Anterior cingulate cortex (tissue), 58 donors: ENCODE measurements at regions not wholly inside any gene's neighbourhood (a gene's known extent, or its start where the extent isn't known, plus 50 kb on each side); places are given as distances from the start of the nearest gene placed in this dataset.
"Not testable (repeated sequence)": the region's sequence is repeated elsewhere in the genome, so short reads cannot be mapped to it uniquely, and the experiment has no call there.

Experiments used
- DNase-seq, 58 donors: peaks; one replicate each; lab custom pipeline; 2025; lab: John Stamatoyannopoulos, UW

GRCh38 chr18:35864916-35865315 lies 107.6 kb upstream of the RMP24 start:
- no peak for DNase-seq

DNA sequence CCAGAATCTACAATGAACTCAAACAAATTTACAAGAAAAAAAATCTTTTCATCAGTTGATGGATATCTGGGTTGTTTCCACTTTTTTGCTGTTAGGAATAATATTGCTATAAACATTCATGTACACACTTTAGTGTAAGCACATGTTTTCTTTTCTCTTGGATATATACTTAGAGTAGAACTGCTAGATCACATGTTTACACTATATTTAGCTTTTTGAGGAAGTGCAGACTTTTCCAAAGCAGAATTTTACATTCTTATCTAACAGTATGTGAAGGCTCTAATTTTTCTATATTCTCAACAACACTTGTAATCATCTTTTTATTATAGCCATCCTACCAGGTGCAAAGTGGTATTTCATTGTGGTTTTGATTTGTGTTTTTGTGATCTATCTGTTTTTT lies 103.6 kb upstream of the RMP24 start:
- DNase-seq = no peak

GRCh38 chr18:35871337-35871736 lies 101.1 kb upstream of the RMP24 start:
- DNase-seq = no peak

DNA sequence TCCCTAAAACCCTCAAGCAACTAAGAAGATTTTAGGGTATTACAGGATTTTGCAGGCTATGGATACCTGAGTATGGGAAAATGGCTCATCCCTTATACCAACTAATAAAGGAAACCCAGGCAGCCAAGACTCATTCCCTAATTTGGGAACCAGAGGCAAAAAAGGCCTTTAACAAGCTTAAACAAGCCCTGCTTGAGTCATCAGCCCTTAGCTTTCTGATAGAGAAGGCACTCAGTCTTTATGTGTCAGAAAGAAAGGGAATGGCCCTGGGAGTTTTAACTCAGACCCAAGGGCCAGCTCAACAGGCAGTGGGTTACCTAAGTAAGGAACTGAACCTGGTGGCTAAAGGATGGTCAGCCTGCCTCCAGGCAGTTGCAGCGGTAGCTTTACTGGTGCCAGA lies 96.9 kb upstream of the RMP24 start:
- no peak for DNase-seq

- DNase-seq = no peak
Observed at GRCh38 chr18:35876243-35876642, 96.2 kb upstream of the RMP24 start.

GRCh38 chr18:35880788-35881455 lies 91.6 kb upstream of the RMP24 start:
- DNase-seq = no peak

DNA sequence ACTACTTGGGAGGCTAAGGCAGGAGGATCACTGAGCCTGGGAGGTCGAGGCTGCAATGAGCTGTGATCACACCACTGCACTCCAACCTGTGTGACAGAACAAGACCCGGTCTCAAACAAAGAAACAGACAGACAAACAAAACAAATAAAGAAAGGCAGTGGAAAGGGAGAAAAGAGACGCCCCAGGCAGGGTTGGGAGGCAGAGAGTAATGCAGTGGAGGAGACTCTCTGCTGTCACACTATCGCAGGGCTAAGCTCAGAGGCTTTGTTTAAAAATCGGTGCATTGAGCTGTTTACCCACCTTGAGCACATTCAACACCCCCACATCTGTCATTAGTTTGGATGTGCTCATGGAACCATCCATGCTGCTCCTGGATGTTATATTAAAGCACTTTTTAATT lies 84.2 kb upstream of the RMP24 start:
- no peak for DNase-seq

GRCh38 chr18:35889677-35890076 lies 82.8 kb upstream of the RMP24 start:
- DNase-seq = peak in 2 of 58 donors; percentile 23 to 32

- DNase-seq = no peak
Observed at GRCh38 chr18:35890323-35890722, 82.2 kb upstream of the RMP24 start.

GRCh38 chr18:35892118-35892517 lies 80.4 kb upstream of the RMP24 start:
- DNase-seq = no peak

GRCh38 chr18:35897481-35897880 lies 75.0 kb upstream of the RMP24 start:
- not testable (repeated sequence) for DNase-seq

- DNase-seq = no peak
Observed at GRCh38 chr18:35904389-35905037, 68.0 kb upstream of the RMP24 start.

DNA sequence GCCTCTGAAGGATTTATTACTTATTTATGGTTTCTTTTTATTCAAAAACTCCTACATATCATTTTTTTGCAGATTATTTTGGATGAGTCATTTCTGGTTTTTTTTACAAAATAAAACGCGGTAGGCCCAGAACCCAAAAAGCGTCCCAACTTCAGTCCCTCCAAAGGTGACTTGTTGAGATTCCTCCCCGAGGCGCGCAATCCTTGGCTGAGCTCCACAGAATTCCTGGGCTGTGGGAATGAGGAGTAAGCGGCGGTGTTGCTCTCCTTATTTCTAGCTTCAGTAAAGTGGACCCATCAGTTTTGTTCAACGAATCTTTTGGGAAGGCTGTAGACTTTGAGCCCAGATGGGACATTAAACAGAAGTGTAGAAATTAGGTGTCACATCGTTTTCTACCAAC lies 67.0 kb upstream of the RMP24 start:
- no peak for DNase-seq

GRCh38 chr18:35906291-35906690 lies 66.2 kb upstream of the RMP24 start:
- not testable (repeated sequence) for DNase-seq

DNA sequence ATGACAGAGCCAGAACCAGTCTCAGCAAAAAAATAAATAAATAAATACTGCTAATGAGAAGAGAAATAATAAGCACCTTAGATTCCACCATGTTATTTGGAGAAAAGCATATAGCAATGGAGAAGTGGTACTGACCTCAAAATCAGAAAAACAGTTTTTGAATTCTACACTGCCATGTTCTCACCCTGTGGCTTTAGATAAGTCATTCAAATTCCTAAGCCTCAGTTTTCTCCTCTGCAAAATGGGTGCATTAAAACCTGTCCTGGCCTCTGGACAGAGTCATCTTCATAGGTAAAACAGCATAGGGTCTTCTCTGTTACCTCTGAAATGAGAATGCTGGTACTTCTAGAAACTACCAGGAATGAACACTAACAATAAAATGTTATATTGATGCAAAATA lies 62.2 kb upstream of the RMP24 start:
- no peak for DNase-seq

- DNase-seq = no peak
Observed at GRCh38 chr18:35912332-35912731, 60.1 kb upstream of the RMP24 start.

DNA sequence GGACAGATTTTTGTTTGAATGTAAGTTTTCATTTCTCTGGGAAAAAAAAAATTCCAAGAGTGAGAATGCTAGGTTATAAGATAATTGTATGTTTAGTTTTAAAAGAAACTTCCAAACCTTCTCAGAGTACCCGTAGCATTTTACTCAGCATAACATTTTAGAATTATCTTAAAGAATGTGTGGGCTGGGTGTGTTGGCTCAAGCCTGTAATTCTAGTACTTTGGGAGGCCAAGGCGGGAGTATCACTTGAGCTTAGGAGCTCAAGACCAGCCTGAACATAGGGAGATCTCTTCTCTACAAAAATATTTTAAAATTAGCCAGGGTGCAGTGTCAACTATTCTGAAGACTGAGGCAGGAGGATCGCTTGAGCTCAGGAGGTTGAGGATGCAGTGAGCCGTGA lies 57.4 kb upstream of the RMP24 start:
- no peak for DNase-seq

DNA sequence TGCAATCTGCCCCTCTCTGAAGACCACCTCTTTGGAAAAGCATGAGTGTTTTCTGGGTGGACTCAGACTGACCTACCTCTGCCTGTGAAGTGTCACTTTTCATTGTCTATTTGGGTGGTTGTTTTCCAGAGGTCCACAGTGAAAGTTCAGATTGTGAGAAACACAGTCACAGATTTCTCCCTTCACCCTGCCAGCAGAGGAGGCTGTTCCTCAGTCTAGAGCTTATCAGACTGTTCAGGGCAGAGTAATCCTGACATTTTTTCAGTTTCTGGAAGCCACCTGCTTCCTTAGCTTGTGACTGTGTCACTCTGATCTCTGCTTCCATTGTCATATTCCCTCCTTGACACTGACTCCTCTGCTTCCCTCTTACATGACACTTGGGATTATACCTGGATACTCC lies 55.4 kb upstream of the RMP24 start:
- no peak for DNase-seq

DNA sequence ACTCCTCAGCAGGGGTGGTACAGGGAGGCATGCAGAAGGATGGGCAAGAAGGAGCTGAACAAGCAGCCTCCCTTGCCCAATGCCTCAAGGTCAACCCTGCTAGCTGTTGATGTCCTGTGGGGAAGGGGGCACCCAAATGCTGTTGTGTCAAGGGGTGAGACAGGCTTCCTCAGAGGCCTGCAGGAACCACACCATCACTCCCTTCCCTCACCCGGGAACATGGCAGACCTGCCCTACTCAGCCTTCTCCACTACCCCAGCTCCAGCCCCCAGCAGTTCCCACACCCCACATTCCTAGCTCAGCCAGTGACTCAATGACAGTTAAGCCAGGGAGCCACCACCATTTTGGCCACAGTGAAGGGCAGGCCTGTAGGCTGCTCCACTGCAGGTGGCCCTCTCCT lies 53.9 kb upstream of the RMP24 start:
- DNase-seq = no peak

- DNase-seq = no peak
Observed at GRCh38 chr18:35919179-35919578, 53.3 kb upstream of the RMP24 start.

DNA sequence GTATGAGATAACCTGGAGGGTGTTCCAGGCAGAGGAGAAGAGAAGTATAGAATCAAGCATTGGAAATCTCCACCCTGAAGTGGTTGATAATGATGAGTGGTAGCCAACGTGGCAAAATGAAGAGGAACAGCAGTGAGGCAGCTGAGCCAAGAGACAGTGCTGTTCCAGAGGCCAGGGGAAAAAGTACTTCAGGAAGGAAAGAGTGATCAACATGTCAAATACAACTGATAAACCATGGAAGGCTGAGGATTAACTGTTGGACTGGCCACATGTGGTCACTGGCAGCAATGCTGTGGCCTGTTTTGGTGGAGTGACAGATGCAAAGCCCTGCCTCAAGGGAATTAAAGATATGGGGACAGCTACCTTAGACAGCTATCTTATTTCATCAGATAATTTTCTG lies 51.9 kb upstream of the RMP24 start:
- no peak for DNase-seq
